ENCODE measurements at regions not wholly inside any gene's neighbourhood (a gene's known extent, or its start where the extent isn't known, plus 50 kb on each side); places are given as distances from the start of the nearest gene placed in this dataset.
"Not testable (repeated sequence)": the region's sequence is repeated elsewhere in the genome, so short reads cannot be mapped to it uniquely, and the experiment has no call there.

DNA sequence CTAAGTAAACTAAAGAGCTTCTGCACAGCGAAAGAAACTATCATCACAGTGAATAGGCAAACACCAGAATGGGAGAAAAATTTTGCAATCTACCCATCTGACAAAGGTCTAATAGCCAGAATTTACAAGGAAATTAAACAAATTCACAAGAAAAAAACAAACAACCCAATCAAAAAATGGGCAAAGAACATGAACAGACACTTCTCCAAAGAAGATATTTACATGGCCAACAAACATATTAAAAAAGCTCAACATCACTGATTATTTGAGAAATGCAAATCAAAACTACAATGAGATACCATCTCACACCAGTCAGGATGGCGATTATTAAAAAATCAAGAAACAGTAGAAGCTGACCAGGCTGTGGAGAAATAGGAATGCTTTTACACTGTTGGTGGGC is 121.9 kb upstream of the KCNJ18 start:
- not testable (repeated sequence) for TF ChIP-seq CTCF (IDR thresholded peaks at IDR 0.05); POLR2A (IDR thresholded peaks at IDR 0.05); EP300 (IDR thresholded peaks at IDR 0.05; ENCODE audit: low read depth); POLR2AphosphoS5 (IDR thresholded peaks at IDR 0.05)
